H54 (cell line): ENCODE measurements at regions not wholly inside any gene's neighbourhood (a gene's known extent, or its start where the extent isn't known, plus 50 kb on each side); places are given as distances from the start of the nearest gene placed in this dataset.

Experiments
- DNase-seq: peaks from one replicate; pipeline ENCODE4 v3.0.0; 2011; ENCODE audit warnings: low spot score, mixed read lengths; ENCODE audit not compliant: insufficient read length
- FAIRE-seq: peaks from 3 replicates; lab custom pipeline; 2011; peaks lifted over from hg19 to GRCh38; lab: Jason Lieb, UNC
- POLR2A ChIP-seq: IDR thresholded peaks from 2 replicates; pipeline ENCODE4 v1.6.1; 2011; ENCODE audit warnings: low read depth, mild to moderate bottlenecking, low read length

DNA sequence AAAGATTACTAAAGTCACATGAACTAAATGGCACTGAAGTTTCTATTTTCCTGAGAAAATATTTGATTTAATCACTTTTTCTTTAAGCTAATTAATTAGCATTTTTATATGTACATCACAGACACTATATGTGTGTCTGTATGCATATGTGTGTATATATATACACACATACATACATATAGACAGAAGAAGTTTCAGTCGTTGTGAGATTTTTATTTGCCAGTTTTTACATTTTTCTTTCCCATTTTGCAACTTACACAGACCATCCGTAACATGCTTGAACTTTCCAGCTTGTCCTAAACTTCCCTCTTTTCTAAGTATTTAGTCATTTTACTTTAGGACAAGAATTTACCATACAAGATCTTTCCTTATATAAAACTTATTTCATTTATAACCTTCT, 299.1 kb downstream of the IPO8 start:
- no peak for TF ChIP-seq POLR2A
- no peak for DNase-seq
- no peak for FAIRE-seq

DNA sequence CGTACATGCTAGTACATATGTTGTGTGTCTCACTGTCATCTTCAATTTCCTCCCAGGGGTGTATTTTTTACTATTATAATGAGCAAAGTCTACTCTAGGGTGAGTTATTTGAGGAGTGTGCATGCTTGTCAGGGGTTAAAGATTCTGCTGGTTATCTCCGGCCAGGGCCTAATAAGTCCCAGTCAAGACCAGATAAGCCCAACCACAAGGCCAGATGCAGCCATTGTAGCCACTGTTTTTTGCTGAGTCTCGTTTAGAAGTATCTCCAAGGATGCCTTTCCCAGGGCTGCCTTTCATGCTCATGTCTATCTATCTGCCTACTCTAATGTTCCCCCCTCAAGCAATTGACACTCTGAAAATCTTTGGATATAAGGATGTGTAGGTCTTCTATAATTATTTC, 300.5 kb downstream of the IPO8 start:
- FAIRE-seq (no peak), DNase-seq (no peak)
- no peak for TF ChIP-seq POLR2A

DNA sequence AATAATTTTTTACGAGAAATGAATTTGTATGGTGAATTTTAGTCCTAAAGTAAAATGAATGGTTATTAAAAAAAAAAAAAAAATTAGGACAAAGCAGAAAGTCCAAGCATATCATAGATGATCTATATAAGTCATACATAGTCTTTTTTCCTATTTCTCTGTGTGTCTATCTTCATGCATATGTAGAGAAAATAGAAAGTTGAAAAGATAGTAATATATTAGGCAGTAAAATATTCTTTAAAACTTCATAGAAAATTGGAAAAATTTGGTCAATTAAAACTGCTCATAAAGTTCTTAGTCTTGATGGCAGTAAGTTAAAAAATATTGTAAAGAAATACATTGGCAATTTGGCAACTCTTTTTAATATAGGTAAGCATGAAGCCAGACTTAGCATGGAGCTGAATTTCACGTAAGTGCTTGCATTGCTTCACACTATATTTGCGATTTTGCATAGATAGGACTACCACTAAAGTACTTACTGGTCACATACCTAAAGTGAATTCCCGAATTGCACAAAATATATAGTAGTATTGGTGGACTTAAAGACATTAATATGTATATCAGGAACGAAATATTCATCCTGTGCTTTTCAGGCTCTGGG, 303.8 kb downstream of the IPO8 start:
- FAIRE-seq: no peak
- TF ChIP-seq POLR2A: no peak
- DNase-seq: no peak

DNA sequence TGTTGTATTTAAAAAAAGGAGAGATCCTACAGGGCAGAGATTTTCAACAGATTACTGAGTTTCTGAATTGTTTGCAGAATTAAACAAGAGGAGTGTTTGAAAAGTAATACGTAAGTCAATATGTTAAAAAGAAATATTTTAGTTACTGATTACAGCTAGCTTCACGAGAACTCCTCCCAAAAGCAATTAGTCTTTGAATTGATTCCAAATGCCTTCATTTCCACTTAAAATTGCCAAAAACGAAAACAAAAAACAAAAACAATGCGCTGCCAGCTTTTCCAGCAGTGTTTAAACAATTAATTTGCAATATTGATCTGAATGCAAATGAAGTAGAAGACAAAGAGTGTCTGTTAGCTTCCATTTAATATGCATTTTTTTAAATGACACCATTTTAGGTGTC, 310.0 kb downstream of the IPO8 start:
- DNase-seq (no peak), FAIRE-seq (no peak)
- TF ChIP-seq POLR2A: no peak

DNA sequence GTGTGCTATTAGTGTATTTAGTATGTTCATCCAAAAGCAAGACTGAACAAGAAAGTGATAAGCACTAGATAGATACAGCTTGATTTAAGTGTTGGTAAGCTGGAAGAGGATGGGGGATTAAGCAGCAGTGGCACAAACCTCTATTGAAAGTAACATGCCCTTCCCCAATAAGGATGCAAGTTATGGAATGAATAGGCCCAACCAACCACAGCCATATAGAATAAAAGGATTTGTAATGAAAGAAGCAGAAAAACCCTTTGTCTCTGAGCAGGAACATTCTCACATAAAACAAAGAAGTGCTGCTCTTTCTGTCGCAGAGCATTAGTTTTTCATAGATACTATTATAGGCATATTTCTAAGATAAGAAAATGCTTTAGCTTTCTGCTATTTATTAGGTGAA, 310.7 kb downstream of the IPO8 start:
- TF ChIP-seq POLR2A: no peak
- DNase-seq (no peak), FAIRE-seq (no peak)

DNA sequence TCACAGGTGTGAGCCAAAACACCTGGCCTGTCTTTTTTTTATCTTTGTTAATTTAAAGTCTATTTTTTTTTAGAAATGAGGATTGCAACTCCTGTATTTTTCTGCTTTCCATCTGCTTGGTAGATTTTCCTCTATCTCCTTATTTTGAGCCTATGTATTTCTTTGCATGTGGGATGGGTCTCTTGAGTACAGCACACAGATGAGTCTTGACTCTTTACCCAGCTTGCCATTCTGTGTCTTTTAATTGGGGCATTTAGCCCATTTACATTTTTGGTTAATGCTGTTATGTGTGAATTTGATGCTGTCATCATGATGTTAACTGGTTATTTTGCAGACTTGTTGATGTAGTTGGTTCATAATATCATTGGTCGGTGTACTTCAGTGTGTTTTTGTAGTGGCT, 317.4 kb downstream of the IPO8 start:
- FAIRE-seq (no peak), DNase-seq (no peak)
- no peak for TF ChIP-seq POLR2A

DNA sequence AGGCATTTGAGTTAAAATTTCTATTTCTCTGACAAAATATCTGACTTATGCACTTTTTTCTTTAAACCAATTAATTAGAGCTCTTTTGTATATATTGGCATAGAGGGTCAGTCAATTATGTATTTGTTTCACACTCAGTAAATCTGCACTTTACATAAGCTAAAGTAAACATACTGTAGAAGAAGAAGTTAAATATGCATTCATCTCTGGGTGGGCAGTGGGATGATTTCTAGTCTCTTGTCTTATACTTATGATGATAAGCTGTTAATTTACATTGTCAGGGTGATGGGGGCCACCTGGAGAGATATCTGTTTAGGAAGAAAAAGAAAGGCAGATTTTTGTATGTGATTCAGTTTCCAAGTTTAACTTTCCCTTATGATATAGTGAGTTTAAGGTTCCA, 330.8 kb downstream of the IPO8 start:
- FAIRE-seq (no peak), DNase-seq (no peak)
- TF ChIP-seq POLR2A: no peak

DNA sequence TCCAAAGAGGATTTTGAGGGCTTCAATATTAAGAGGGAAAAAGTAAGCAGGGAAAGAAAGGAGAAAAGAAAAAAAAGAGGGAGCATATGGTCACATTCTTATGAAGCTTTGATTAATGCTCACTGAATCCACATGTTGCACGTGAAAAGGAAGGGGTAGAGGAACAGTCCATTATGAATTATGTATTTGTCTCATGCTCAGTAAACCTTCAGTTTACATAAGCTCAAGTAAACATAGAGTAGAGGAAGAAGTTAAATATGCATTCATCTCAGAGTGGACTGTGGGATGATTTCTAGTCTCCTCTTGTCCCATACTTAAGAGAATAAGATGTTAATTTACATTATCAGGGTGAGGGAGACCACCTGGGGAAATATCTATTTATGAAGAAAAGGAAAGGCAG, 334.5 kb downstream of the IPO8 start:
- TF ChIP-seq POLR2A: no peak
- FAIRE-seq (no peak), DNase-seq (no peak)

DNA sequence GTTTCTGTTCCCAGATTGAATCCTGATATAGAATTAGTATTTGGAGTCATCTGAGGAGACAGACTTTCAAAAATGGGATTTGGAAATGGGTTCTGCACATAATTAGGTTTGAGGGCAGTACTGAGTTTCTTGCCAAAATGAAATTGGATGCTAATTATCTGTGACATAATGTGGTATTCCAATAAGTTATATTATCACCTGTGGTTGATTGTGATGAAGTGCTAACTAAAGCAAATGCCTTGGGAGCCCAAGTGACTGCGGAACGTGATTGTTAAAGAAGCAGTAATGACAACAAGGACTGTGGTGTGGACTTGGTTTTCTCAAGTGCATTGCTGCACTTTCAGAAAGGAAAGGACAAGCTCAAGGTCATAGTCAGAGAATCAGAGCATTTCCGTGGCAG, 337.0 kb downstream of the IPO8 start:
- no peak for TF ChIP-seq POLR2A
- DNase-seq (no peak), FAIRE-seq (no peak)

DNA sequence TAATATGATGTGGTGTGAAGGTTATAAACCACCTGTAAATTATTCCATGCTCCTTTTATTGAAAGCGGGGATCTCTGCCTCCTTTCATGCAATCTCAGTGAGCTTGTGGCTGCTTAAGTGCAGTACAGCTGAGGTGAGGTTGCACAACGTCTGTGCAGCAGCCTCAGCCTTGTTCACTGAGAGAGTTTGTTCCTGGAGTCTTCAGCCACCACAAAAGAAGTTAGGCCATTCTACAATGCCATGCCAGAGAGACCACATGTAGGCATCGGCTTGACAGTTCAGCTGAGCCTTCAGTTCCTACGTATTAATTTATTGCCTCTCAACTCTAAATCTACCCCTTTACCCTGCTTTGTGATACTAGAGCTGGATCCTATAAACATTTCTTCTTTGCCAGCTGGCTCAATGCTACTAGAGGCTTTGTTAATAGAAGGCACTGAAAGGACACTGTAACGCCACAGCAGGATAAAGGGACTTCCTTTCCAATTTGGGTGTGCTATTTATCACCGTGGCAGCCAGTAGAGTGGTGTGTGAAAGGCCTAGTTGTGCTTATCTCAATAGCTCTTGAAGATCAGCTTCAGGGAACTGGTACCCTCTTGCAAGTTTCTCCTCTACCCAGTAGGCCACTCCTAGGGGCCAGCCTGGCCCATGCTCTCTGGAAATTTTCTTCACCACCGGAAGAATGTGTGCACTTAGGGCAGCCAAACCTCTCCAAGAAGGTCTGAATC, 337.7 kb downstream of the IPO8 start:
- no peak for TF ChIP-seq POLR2A
- FAIRE-seq (no peak), DNase-seq (no peak)

DNA sequence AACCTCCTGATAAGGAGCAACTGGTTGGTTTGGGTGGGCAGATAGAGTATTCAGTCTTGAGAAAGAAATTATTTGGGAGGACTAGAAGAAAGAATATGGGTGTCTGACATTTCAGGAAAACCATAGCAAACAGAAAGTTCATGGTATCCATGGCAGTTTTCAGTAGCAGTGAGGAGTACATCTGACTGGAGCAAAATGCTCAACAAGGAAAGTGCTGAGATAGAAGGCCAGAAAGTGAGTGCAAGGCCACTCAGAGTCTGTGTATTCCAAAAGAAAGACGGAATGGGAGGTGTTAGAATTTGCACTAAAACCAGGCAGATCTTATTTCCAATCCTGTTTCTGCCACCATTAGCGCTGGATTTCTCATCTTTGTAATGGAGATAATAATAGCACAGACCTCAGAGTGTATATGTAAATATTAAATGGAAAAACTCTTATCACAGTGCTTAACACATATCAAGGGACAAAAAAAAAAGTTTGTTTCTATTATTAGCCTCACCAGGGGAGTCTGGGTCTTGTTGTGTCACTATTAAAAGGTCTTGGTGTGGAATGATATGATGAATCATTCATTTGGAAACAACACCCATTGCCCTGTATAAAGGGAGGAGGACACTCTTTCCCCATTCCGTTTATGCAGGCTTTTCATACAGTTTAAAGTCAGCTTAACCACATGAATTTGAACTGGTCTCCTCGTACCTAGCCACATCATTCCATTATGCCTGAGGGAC, 349.8 kb downstream of the IPO8 start:
- no peak for TF ChIP-seq POLR2A
- DNase-seq: no peak

DNA sequence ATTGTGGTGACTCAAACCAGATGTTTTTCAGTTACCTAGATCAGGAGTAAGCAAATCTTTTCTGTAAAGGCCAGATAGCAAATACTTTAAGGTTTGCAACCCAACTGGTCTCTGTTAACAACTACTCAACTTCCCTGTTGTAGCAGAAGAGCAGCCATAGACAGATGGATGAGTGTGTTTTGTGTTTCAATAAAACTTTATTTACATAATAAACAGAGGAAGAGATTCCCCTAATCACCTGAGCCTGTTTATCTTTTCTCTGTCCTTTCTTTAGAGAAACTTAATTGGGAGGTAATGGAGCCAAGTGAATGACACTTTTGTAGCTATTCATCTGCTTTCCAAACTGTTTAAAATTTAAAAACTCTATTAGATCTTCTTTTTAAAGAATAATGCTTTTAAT, 365.1 kb downstream of the IPO8 start:
- FAIRE-seq (no peak), DNase-seq (no peak)
- TF ChIP-seq POLR2A: no peak

More for the DNA sequence above, 349.8 kb downstream of the IPO8 start:
- FAIRE-seq: no peak

DNA sequence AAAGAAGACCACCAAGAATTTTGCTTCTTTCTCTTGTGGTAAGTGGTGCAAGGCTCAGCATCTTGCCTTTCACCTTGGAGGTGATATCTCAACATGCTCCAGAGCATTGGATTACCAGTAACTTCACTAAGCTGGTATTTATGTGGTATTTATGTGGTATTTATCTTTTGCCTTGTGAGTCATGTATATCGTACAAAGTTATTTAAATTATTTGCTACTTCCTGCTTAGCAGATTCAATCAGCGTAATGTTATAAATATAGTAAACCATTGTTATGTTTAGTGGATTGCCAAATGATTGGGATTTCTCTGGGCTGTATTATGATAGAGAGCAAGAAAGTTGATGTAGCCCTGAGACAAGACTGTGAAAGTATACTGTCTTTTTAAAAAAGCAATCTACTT, 366.4 kb downstream of the IPO8 start:
- FAIRE-seq (no peak), DNase-seq (no peak)
- no peak for TF ChIP-seq POLR2A

DNA sequence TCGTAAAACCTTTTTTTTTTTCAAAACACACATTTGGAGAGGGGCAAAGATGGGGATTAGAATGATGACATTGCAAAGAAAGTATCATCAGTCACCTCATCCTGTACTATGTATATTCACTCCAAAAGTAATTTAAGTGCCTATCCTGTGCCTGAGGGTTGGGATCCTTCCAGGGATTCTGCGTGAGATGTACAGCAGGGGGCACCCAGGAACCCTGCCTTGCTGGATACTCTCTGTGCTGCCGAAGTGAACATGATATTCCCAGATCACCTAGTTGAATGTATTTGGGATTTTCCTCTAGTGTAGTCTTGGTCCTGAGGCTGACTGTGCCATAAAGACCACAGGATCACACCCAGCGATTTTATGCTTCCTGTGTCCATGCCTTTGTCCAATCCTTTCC, 372.7 kb downstream of the IPO8 start:
- DNase-seq: no peak
- no peak for TF ChIP-seq POLR2A
- FAIRE-seq: no peak
